ENCODE measurements at regions not wholly inside any gene's neighbourhood (a gene's known extent, or its start where the extent isn't known, plus 50 kb on each side); places are given as distances from the start of the nearest gene placed in this dataset.

DNA sequence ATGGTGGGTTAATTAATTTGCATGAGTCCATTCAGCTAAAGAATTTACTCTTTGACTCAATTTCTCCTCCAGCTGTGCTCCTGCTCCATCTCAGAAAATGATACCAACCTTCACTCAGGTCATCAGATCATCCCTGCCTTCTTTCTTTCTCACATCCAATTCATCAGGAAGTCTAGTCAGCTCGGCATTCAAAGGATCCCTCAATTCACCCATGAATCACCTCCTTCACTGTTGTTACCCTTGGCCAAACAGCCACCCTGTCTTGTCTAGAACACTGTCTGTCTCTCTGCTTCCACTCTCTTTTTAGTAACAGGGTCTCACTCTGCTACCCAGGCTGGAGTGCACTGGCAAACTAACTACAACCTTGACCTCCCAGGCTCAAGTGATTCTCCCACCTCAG is 337.4 kb upstream of the SFRP2 start:
- Histone ChIP-seq H3K27me3 (replicated peaks; ENCODE audit: control insufficient read depth, insufficient read depth, low read length) (no peaks in the 10 kb centered on the region; the same call in 1 of the 2 replicates), H3K36me3 (ENCODE audit: control insufficient read depth, insufficient read depth, low read length) (no peaks in the 10 kb centered on the region), H3K4me3 (replicated peaks; ENCODE audit: low read depth, low read length) (no peak overlapping the region)
- TF ChIP-seq, protein P1, sequence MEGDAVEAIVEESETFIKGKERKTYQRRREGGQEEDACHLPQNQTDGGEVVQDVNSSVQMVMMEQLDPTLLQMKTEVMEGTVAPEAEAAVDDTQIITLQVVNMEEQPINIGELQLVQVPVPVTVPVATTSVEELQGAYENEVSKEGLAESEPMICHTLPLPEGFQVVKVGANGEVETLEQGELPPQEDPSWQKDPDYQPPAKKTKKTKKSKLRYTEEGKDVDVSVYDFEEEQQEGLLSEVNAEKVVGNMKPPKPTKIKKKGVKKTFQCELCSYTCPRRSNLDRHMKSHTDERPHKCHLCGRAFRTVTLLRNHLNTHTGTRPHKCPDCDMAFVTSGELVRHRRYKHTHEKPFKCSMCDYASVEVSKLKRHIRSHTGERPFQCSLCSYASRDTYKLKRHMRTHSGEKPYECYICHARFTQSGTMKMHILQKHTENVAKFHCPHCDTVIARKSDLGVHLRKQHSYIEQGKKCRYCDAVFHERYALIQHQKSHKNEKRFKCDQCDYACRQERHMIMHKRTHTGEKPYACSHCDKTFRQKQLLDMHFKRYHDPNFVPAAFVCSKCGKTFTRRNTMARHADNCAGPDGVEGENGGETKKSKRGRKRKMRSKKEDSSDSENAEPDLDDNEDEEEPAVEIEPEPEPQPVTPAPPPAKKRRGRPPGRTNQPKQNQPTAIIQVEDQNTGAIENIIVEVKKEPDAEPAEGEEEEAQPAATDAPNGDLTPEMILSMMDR (IDR thresholded peaks at IDR 0.05; ENCODE audit: insufficient read depth, low read length, poor library complexity, severe bottlenecking): no peak
- DNase-seq (ENCODE audit: extremely low read depth, insufficient read length): no peak

DNA sequence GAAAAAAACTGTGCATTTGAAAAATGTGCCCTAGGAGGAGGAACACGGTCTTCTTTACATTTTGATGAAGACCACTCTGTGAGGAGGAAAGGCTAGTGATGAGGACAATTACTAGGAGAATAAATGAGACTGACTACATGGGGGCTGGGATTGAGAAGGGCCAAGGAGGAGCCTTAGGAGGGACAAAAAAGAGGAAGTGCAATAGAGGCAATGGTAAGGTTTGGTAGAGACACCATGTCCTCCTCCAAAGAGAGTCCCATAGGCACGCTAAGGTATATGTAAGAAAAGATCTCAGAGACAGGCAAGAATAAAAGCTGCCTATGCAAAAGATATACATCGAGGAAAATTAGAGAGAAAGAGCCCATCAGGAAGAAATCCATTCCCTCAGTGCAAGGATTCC is 336.5 kb upstream of the SFRP2 start:
- DNase-seq (ENCODE audit: extremely low read depth, insufficient read length): no peak
- TF ChIP-seq, protein P1 (IDR thresholded peaks at IDR 0.05; ENCODE audit: insufficient read depth, low read length, poor library complexity, severe bottlenecking): no peak
- Histone ChIP-seq H3K27me3 (replicated peaks; ENCODE audit: control insufficient read depth, insufficient read depth, low read length) (no peaks in the 10 kb centered on the region; the same call in 1 of the 2 replicates), H3K4me3 (replicated peaks; ENCODE audit: low read depth, low read length) (no peak overlapping the region), H3K36me3 (ENCODE audit: control insufficient read depth, insufficient read depth, low read length) (no peaks in the 10 kb centered on the region)

DNA sequence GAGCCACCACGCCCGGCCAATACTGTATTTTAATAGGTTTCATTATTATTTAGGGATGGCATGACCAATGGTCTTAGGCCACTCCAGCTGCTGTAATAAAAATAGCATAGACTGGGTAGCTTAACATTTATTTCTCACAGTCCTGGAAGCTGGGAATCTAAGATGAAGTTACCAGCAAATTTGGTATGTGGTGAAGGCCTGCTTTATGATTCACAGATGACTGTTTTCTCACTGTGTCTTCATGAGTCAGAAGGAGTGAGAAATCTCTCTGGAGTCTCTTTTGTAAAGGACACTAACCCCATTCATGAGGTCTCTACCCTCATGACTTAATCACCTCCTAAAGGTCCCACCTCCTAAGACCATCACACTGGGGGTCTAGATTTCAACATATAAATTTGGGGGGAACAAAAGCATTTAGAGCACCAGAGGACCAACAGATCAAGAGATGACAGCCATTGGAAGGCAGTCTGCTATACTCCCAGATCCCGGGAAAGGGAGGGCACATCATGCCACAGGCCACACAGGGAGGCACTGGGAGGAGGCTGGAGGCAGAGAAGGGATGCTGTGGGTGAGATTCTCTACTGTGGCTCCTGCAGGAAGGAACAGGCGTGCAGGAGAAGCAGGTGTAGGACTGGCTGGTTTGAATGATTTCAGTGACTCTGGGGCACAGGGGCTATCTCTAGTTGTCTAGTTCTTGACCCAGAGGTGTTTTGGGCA is 335.8 kb upstream of the SFRP2 start:
- no peaks in the 10 kb centered on the region; the same call in 1 of the 2 replicates for H3K27me3 ChIP-seq (replicated peaks; ENCODE audit: control insufficient read depth, insufficient read depth, low read length)
- no peak for DNase-seq (ENCODE audit: extremely low read depth, insufficient read length)
- TF ChIP-seq, protein P1 (IDR thresholded peaks at IDR 0.05; ENCODE audit: insufficient read depth, low read length, poor library complexity, severe bottlenecking): no peak

DNA sequence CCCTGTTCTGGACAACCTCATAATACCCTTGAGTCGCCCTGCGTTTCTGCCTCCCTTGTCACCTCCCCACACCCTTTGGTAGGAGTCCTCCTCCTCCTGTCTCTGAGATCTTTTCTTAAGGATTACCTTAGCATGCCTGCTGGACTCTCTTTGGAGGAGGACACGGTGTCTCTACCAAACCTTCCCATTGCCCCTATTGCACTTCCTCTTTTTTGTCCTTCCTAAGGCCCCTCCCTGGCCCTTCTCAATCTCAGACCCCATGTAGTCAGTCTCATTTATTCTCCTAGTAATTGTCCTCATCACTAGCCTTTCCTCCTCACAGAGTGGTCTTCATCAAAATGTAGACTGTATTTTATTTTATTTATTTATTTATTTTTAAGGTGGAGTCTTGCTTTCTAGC is 335.0 kb upstream of the SFRP2 start:
- no peaks in the 10 kb centered on the region; the same call in 1 of the 2 replicates for H3K27me3 ChIP-seq (replicated peaks; ENCODE audit: control insufficient read depth, insufficient read depth, low read length)
- TF ChIP-seq, protein P1 (IDR thresholded peaks at IDR 0.05; ENCODE audit: insufficient read depth, low read length, poor library complexity, severe bottlenecking): no peak
- H3K36me3 ChIP-seq (ENCODE audit: control insufficient read depth, insufficient read depth, low read length): no peaks in the 10 kb centered on the region
- no peak for DNase-seq (ENCODE audit: extremely low read depth, insufficient read length)
- no peak overlapping the region for H3K4me3 ChIP-seq (replicated peaks; ENCODE audit: low read depth, low read length)

More for the DNA sequence above, 335.8 kb upstream of the SFRP2 start:
- Histone ChIP-seq H3K36me3 (ENCODE audit: control insufficient read depth, insufficient read depth, low read length) (no peaks in the 10 kb centered on the region), H3K4me3 (replicated peaks; ENCODE audit: low read depth, low read length) (no peak overlapping the region)

DNA sequence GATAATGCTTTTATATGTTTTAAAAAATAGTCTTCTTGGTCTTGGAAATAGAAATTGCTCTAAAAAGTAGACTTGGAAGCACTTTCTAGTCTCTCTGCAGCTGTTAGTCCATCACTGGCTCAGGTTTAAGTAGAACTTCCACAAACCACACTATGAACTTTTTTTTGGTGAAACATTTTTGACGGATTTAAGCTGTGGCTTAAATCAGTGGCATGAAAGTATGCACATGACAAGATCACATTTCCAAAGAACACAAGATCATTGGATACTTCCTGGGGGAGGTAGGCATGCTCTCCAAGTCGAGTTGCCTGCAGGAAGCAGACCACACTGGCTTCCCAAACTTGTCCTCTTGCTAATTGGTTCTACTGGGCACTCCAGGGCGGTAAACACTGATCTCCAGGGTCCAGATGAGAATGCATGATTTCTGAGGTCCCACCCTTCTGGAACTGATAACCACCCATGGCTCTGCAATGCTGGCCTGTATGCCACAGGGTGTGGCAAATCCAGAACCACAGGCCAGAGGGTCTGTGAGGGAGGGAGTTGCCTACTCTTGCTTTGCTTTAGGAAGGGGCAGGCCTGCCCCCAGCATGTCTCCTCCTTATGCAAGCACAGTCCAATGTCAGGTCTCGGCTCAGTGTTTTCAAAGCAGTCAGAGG is 331.9 kb upstream of the SFRP2 start:
- H3K36me3 ChIP-seq (ENCODE audit: control insufficient read depth, insufficient read depth, low read length): no peaks in the 10 kb centered on the region
- no peak for DNase-seq (ENCODE audit: extremely low read depth, insufficient read length)
- H3K27me3 ChIP-seq (replicated peaks; ENCODE audit: control insufficient read depth, insufficient read depth, low read length): no peaks in the 10 kb centered on the region; the same call in 1 of the 2 replicates
- TF ChIP-seq, protein P1 (IDR thresholded peaks at IDR 0.05; ENCODE audit: insufficient read depth, low read length, poor library complexity, severe bottlenecking): no peak
- H3K4me3 ChIP-seq (replicated peaks; ENCODE audit: low read depth, low read length): no peak overlapping the region

All from GM06990 (cell line).